ENCODE measurements at regions not wholly inside any gene's neighbourhood (a gene's known extent, or its start where the extent isn't known, plus 50 kb on each side); places are given as distances from the start of the nearest gene placed in this dataset.

DNA sequence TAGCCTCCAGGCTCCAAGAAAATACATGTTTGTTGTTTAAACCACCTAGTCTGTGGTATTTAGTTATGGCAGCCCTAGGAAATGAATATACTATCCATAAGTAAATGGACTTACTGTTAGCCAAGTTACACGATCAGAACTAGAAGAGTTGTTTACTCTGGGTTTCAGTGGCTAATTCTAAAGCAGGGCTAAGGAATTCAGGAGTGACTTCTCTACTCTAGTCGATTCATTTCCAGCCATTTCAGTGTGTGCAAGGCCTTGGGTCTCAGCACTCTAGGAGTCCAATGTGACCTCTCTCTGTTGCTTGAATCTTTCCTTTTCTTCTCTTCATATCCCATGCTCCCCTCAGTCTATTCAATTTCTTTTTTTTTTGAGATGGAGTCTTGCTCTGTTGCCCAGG, 66.7 kb downstream of the BHLHE40 start:
- H3K27me3 Mint-ChIP-seq (ENCODE audit: low read depth, unreplicated experiment) = peaks cover 2% of the 10 kb centered on the region
- no peak overlapping the region for H3K4me3 ChIP-seq (ENCODE audit: insufficient read depth, low read depth, low read length)
- no peak overlapping the region for H3K27ac Mint-ChIP-seq (ENCODE audit: unreplicated experiment)

DNA sequence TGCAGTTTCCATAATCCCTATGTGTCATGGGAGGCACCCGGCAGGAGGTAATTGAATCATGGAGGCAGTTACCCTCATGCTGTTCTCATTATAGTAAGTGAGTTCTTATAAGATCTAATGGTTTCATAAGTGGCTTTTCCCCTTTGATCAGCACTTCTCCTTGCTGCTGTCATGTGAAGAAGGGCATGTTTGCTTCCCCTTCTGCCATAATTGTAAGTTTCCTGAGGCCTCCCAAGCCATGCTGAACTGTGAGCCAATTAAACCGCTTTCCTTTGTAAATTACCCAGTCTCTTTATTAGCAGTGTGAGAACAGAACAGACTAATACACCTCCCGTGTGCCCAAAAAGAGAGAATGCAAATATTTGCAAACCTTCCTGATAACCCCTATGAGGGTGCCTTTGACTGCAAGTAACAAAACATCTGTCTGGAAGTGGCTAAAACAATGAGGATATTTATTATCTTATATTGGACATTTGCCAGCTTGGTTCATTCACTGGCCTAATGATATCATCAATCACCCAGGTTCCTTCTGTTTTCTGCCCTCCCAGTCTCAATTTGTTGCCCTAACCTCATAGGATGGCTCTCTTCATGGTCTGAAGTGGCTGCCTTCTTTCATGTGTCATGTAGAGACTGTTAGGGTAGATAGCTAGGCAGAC, 68.7 kb downstream of the BHLHE40 start:
- Histone ChIP-seq H2AFZ (ENCODE audit: low read depth, low read length) (no peak overlapping the region), H3K9ac (ENCODE audit: low read length) (no peak overlapping the region), H3K4me1 (ENCODE audit: insufficient read depth, low read length) (peaks cover 4% of the 10 kb centered on the region), H3K79me2 (ENCODE audit: insufficient read depth, low read length) (no peaks in the 10 kb centered on the region), H3K36me3 (ENCODE audit: insufficient read depth, low read length) (no peaks in the 10 kb centered on the region), H3K27ac (ENCODE audit: low read depth, low read length) (no peak overlapping the region), H3K4me3 (ENCODE audit: insufficient read depth, low read depth, low read length) (no peak overlapping the region), H3K4me2 (ENCODE audit: low read length) (no peak overlapping the region), H4K20me1 (ENCODE audit: insufficient read depth, low read length) (no peaks in the 10 kb centered on the region), H3K27me3 (ENCODE audit: insufficient read depth, low read length) (no peaks in the 10 kb centered on the region), H3K9me3 (ENCODE audit: insufficient read depth, low read depth, low read length) (no peaks in the 10 kb centered on the region)
- H3K27me3 Mint-ChIP-seq (ENCODE audit: low read depth, unreplicated experiment) = peaks cover 2% of the 10 kb centered on the region
- no peak for FAIRE-seq
- H3K27ac Mint-ChIP-seq (ENCODE audit: unreplicated experiment) = no peak overlapping the region
- no peaks in the 10 kb centered on the region for H3K36me3 Mint-ChIP-seq (ENCODE audit: low read depth, unreplicated experiment)
- no peaks in the 10 kb centered on the region for H3K9me3 Mint-ChIP-seq (ENCODE audit: unreplicated experiment)
- no peak overlapping the region for H3K4me3 Mint-ChIP-seq (ENCODE audit: unreplicated experiment)
- DNase-seq (ENCODE audit: low read depth) = no peak
- TF ChIP-seq EZH2 (IDR thresholded peaks at IDR 0.05; ENCODE audit: insufficient read depth, low read length) = no peak
- TF ChIP-seq, protein P1, sequence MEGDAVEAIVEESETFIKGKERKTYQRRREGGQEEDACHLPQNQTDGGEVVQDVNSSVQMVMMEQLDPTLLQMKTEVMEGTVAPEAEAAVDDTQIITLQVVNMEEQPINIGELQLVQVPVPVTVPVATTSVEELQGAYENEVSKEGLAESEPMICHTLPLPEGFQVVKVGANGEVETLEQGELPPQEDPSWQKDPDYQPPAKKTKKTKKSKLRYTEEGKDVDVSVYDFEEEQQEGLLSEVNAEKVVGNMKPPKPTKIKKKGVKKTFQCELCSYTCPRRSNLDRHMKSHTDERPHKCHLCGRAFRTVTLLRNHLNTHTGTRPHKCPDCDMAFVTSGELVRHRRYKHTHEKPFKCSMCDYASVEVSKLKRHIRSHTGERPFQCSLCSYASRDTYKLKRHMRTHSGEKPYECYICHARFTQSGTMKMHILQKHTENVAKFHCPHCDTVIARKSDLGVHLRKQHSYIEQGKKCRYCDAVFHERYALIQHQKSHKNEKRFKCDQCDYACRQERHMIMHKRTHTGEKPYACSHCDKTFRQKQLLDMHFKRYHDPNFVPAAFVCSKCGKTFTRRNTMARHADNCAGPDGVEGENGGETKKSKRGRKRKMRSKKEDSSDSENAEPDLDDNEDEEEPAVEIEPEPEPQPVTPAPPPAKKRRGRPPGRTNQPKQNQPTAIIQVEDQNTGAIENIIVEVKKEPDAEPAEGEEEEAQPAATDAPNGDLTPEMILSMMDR (IDR thresholded peaks at IDR 0.05; ENCODE audit: insufficient read depth, low read depth, low read length) = no peak
- H3K4me1 Mint-ChIP-seq (ENCODE audit: low read depth, unreplicated experiment) = peaks cover 15% of the 10 kb centered on the region

More for the DNA sequence above, 66.7 kb downstream of the BHLHE40 start:
- no peaks in the 10 kb centered on the region for H3K36me3 Mint-ChIP-seq (ENCODE audit: low read depth, unreplicated experiment)
- no peak for FAIRE-seq
- no peak for TF ChIP-seq EZH2 (IDR thresholded peaks at IDR 0.05; ENCODE audit: insufficient read depth, low read length)
- TF ChIP-seq, protein P1 (IDR thresholded peaks at IDR 0.05; ENCODE audit: insufficient read depth, low read depth, low read length) = no peak
- Histone ChIP-seq H3K79me2 (ENCODE audit: insufficient read depth, low read length) (no peaks in the 10 kb centered on the region), H3K27ac (ENCODE audit: low read depth, low read length) (no peak overlapping the region), H3K9me3 (ENCODE audit: insufficient read depth, low read depth, low read length) (no peaks in the 10 kb centered on the region), H3K36me3 (ENCODE audit: insufficient read depth, low read length) (no peaks in the 10 kb centered on the region), H2AFZ (ENCODE audit: low read depth, low read length) (no peak overlapping the region), H3K9ac (ENCODE audit: low read length) (no peak overlapping the region), H4K20me1 (ENCODE audit: insufficient read depth, low read length) (no peaks in the 10 kb centered on the region), H3K27me3 (ENCODE audit: insufficient read depth, low read length) (no peaks in the 10 kb centered on the region), H3K4me1 (ENCODE audit: insufficient read depth, low read length) (no peaks in the 10 kb centered on the region), H3K4me2 (ENCODE audit: low read length) (no peak overlapping the region)
- H3K4me1 Mint-ChIP-seq (ENCODE audit: low read depth, unreplicated experiment) = no peaks in the 10 kb centered on the region
- H3K4me3 Mint-ChIP-seq (ENCODE audit: unreplicated experiment) = no peak overlapping the region
- no peak for DNase-seq (ENCODE audit: low read depth)
- no peaks in the 10 kb centered on the region for H3K9me3 Mint-ChIP-seq (ENCODE audit: unreplicated experiment)

DNA sequence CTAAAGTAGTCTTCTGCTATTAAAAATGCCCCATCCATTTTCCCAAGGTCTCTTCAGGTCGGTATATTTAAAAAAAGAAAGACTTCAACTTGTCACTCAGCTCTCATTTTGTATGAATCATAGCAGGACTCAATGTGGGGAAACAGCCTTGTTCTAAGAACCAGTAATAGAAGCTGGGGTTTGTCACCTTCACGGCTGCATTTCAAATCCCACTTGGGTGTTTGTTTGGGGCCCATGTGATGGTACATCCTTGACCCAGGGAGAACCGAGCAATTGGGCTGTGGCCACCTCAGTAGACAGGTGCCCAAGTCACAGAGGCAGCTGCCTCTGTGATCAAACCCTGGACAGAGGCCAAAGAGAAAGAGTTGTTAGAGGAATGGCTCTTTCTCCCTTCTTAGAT, 70.3 kb upstream of the ARL8B start:
- no peaks in the 10 kb centered on the region for H4K20me1 ChIP-seq (ENCODE audit: insufficient read depth, low read length)
- H3K9me3 ChIP-seq (ENCODE audit: insufficient read depth, low read depth, low read length) = no peaks in the 10 kb centered on the region
- FAIRE-seq (no peak), DNase-seq (ENCODE audit: low read depth) (no peak)
- H3K27ac Mint-ChIP-seq (ENCODE audit: unreplicated experiment) = peak overlapping the region; percentile 43
- no peaks in the 10 kb centered on the region for H3K36me3 Mint-ChIP-seq (ENCODE audit: low read depth, unreplicated experiment)
- H3K9me3 Mint-ChIP-seq (ENCODE audit: unreplicated experiment) = no peaks in the 10 kb centered on the region
- no peak overlapping the region for H2AFZ ChIP-seq (ENCODE audit: low read depth, low read length)
- H3K27me3 ChIP-seq (ENCODE audit: insufficient read depth, low read length) = no peaks in the 10 kb centered on the region
- H3K27ac ChIP-seq (ENCODE audit: low read depth, low read length) = no peak overlapping the region
- H3K4me1 ChIP-seq (ENCODE audit: insufficient read depth, low read length) = peaks cover 14% of the 10 kb centered on the region
- no peak overlapping the region for H3K4me2 ChIP-seq (ENCODE audit: low read length)
- no peak overlapping the region for H3K4me3 Mint-ChIP-seq (ENCODE audit: unreplicated experiment)
- peaks cover 30% of the 10 kb centered on the region for H3K4me1 Mint-ChIP-seq (ENCODE audit: low read depth, unreplicated experiment)
- H3K9ac ChIP-seq (ENCODE audit: low read length) = no peak overlapping the region
- no peak overlapping the region for H3K4me3 ChIP-seq (ENCODE audit: insufficient read depth, low read depth, low read length)
- H3K27me3 Mint-ChIP-seq (ENCODE audit: low read depth, unreplicated experiment) = peaks cover 2% of the 10 kb centered on the region
- no peaks in the 10 kb centered on the region for H3K36me3 ChIP-seq (ENCODE audit: insufficient read depth, low read length)
- no peaks in the 10 kb centered on the region for H3K79me2 ChIP-seq (ENCODE audit: insufficient read depth, low read length)
- TF ChIP-seq EZH2 (IDR thresholded peaks at IDR 0.05; ENCODE audit: insufficient read depth, low read length) = no peak
- TF ChIP-seq, protein P1 (IDR thresholded peaks at IDR 0.05; ENCODE audit: insufficient read depth, low read depth, low read length) = no peak
